ENCODE measurements at regions not wholly inside any gene's neighbourhood (a gene's known extent, or its start where the extent isn't known, plus 50 kb on each side); places are given as distances from the start of the nearest gene placed in this dataset.

- TF ChIP-seq GATA2 (IDR thresholded peaks at IDR 0.05; ENCODE audit: low read depth, low read length) (no peak), GATA3 (IDR thresholded peaks at IDR 0.05; ENCODE audit: low read depth, low read length) (no peak)
Measured at GRCh38 chr17:33983824-33984574, 271.1 kb upstream of the CCL2 start.

- TF ChIP-seq GATA2 (IDR thresholded peaks at IDR 0.05; ENCODE audit: low read depth, low read length) = no peak
- no peak for TF ChIP-seq GATA3 (IDR thresholded peaks at IDR 0.05; ENCODE audit: low read depth, low read length)
Measured at GRCh38 chr17:33986088-33986487, 269.0 kb upstream of the CCL2 start.

GRCh38 chr17:33986566-33986965, 268.5 kb upstream of the CCL2 start:
- TF ChIP-seq GATA3 (IDR thresholded peaks at IDR 0.05; ENCODE audit: low read depth, low read length) (no peak), GATA2 (IDR thresholded peaks at IDR 0.05; ENCODE audit: low read depth, low read length) (no peak)

GRCh38 chr17:33987162-33987561, 267.9 kb upstream of the CCL2 start:
- TF ChIP-seq GATA2 (IDR thresholded peaks at IDR 0.05; ENCODE audit: low read depth, low read length) (no peak), GATA3 (IDR thresholded peaks at IDR 0.05; ENCODE audit: low read depth, low read length) (no peak)

GRCh38 chr17:33989361-33990148, 265.5 kb upstream of the CCL2 start:
- TF ChIP-seq GATA2 (IDR thresholded peaks at IDR 0.05; ENCODE audit: low read depth, low read length) (no peak), GATA3 (IDR thresholded peaks at IDR 0.05; ENCODE audit: low read depth, low read length) (no peak)

GRCh38 chr17:33990943-33991706, 264.0 kb upstream of the CCL2 start:
- TF ChIP-seq GATA2 (IDR thresholded peaks at IDR 0.05; ENCODE audit: low read depth, low read length) (no peak), GATA3 (IDR thresholded peaks at IDR 0.05; ENCODE audit: low read depth, low read length) (no peak)

GRCh38 chr17:33992113-33992512, 263.0 kb upstream of the CCL2 start:
- TF ChIP-seq GATA2 (IDR thresholded peaks at IDR 0.05; ENCODE audit: low read depth, low read length) (no peak), GATA3 (IDR thresholded peaks at IDR 0.05; ENCODE audit: low read depth, low read length) (no peak)

- no peak for TF ChIP-seq GATA3 (IDR thresholded peaks at IDR 0.05; ENCODE audit: low read depth, low read length)
- no peak for TF ChIP-seq GATA2 (IDR thresholded peaks at IDR 0.05; ENCODE audit: low read depth, low read length)
Measured at GRCh38 chr17:34000639-34001038, 254.4 kb upstream of the CCL2 start.

- TF ChIP-seq GATA3 (IDR thresholded peaks at IDR 0.05; ENCODE audit: low read depth, low read length) (no peak), GATA2 (IDR thresholded peaks at IDR 0.05; ENCODE audit: low read depth, low read length) (no peak)
Measured at GRCh38 chr17:34001246-34001645, 253.8 kb upstream of the CCL2 start.

- TF ChIP-seq GATA3 (IDR thresholded peaks at IDR 0.05; ENCODE audit: low read depth, low read length) = no peak
- no peak for TF ChIP-seq GATA2 (IDR thresholded peaks at IDR 0.05; ENCODE audit: low read depth, low read length)
Measured at GRCh38 chr17:34006126-34006525, 249.0 kb upstream of the CCL2 start.

GRCh38 chr17:34008125-34008524, 247.0 kb upstream of the CCL2 start:
- TF ChIP-seq GATA3 (IDR thresholded peaks at IDR 0.05; ENCODE audit: low read depth, low read length) (no peak), GATA2 (IDR thresholded peaks at IDR 0.05; ENCODE audit: low read depth, low read length) (no peak)

- no peak for TF ChIP-seq GATA3 (IDR thresholded peaks at IDR 0.05; ENCODE audit: low read depth, low read length)
- no peak for TF ChIP-seq GATA2 (IDR thresholded peaks at IDR 0.05; ENCODE audit: low read depth, low read length)
Measured at GRCh38 chr17:34009912-34010311, 245.2 kb upstream of the CCL2 start.

- TF ChIP-seq GATA3 (IDR thresholded peaks at IDR 0.05; ENCODE audit: low read depth, low read length) (no peak), GATA2 (IDR thresholded peaks at IDR 0.05; ENCODE audit: low read depth, low read length) (no peak)
Measured at GRCh38 chr17:34010534-34010933, 244.6 kb upstream of the CCL2 start.

- TF ChIP-seq GATA3 (IDR thresholded peaks at IDR 0.05; ENCODE audit: low read depth, low read length) (no peak), GATA2 (IDR thresholded peaks at IDR 0.05; ENCODE audit: low read depth, low read length) (no peak)
Measured at GRCh38 chr17:34011599-34011998, 243.5 kb upstream of the CCL2 start.
